VCaP (cell line): ENCODE measurements at regions not wholly inside any gene's neighbourhood (a gene's known extent, or its start where the extent isn't known, plus 50 kb on each side); places are given as distances from the start of the nearest gene placed in this dataset.

Source experiments
- H3K27ac ChIP-seq: fragments of 450-650 bp; 2 replicates; pipeline ENCODE4 v1.5.1; 2017
- TF ChIP-seq, protein P1 (sequence below): fragments of 450-650 bp; conservative IDR thresholded peaks from 2 replicates; pipeline ENCODE4 v1.5.1; 2017; ENCODE audit warnings: mild to moderate bottlenecking, moderate library complexity

DNA sequence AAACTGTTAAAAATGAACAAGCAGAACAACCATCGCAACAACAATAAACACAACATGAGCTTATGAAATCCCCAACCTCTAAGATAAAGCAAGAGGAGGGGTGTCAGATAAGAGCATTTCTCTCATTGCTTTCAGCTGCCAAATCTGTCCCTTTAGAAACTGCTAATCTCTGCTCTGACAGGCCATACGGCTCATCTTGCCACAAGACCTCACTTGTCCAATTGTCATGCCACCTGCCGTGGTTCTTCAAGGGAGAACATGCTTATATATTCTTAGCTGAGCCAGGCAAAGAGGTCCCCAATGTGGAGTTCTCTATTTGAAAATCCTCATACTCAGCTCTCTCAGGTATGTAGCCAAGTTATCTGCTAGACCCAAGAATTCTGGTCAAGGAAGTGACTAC, 405.0 kb upstream of the TNC start:
- H3K27ac ChIP-seq, result no peak overlapping the region
- TF ChIP-seq, protein P1, sequence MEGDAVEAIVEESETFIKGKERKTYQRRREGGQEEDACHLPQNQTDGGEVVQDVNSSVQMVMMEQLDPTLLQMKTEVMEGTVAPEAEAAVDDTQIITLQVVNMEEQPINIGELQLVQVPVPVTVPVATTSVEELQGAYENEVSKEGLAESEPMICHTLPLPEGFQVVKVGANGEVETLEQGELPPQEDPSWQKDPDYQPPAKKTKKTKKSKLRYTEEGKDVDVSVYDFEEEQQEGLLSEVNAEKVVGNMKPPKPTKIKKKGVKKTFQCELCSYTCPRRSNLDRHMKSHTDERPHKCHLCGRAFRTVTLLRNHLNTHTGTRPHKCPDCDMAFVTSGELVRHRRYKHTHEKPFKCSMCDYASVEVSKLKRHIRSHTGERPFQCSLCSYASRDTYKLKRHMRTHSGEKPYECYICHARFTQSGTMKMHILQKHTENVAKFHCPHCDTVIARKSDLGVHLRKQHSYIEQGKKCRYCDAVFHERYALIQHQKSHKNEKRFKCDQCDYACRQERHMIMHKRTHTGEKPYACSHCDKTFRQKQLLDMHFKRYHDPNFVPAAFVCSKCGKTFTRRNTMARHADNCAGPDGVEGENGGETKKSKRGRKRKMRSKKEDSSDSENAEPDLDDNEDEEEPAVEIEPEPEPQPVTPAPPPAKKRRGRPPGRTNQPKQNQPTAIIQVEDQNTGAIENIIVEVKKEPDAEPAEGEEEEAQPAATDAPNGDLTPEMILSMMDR, result no peak

DNA sequence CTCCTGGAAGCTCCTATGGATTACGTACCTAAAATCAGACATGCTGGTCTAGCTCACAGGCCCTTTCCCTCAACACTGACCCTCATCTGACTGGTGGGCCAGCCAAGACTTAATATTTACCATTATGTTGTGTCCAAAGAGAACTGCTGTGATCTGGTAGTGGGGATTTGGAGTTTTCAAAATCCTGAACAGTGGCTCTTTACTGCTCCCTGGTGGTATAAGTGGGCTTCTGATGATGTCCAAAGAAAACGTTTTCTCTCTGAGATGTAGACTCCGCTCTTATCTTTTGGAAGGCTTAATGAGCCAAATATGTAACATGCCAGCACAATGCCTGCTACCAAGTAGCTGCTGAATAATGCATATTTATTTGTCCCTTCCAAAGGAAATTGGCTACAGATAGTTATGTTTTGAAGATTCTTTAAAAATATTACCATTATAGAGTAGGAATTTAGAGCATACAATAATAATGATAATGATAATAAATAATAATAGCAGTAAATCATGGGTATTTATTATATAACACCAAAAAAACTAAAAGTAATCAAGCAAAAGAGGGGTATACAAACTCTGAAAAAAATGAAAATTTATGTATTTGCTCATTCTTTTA, 406.6 kb upstream of the TNC start:
- TF ChIP-seq, protein P1, result peak; percentile 87
- H3K27ac ChIP-seq, result peak overlapping the region; percentile 18; the same call in 1 of the 2 replicates

DNA sequence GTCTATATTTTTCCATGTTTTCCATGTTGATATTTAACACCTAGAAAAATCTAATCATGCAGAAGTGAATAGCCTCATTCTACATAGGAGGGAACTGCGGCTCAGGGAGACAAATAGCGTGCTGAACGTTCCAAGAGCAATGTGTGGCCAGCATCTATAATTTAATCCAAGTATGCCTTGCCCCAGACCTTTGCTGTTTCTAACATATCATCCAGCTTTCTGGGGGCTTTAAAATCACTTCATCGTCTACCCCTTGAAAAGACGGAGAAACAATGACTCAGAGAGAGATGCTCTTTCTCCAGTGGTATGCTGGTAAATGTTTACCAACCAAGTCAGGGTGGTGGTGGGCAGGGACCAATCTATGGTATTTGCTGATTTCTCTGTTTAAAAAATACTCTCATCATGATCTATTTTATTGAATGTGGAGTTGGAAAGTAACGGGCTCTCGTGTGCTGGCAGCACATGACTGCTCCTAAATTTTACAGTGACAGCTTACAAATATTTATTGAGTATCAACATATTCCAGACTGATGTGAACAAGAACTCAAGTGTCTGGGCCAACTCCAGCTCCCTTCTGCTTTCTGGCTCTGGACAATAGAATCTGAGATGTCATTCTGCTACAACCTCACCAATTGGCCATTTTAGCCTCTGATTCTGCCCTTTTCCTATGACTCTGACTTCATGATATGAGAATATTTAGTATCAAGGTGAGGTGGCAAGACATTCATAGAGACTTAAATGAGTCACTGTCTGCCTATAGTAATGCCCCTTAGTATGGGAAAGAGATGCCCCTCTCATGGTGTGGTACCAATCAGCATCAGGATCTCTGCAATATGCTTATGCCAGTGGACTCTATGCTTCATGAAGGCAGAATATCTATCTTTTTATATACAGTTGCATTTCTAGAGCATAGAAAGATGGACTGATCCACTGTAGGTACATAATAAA, 407.4 kb upstream of the TNC start:
- H3K27ac ChIP-seq, result peak overlapping the region; percentile 0; the same call in 1 of the 2 replicates
- TF ChIP-seq, protein P1, result no peak

DNA sequence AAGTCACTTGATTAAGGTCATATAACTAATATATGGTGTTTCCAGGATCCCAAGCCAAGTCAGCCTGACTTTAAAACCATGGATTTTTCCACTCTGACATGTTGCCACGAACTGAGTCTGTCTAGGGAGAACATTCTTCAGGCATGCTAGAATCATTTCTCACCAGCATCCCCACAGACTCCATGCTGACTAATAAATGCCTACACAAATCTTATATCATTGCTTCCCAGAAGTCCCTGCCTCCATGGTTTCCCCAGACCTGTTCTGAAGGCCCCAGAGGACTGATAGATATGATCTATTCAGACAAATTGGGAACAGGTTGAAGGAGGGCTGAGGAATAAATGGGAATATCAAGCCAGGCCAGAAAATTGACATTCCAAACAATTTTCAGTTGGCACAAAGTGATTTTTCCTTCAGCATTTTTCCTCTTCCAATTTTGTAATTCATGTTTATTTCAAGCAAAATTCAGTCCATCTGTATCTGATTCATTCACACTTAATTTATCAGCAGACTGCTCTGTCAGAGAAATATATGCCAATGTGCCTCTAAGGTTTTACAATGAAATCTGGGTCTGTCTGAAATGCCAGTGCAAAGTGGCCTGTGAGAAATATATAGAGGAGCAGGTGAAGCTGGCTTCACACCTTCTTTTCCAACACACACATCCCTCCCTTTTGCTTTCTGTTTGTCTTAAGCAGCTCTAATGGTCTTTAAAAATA, 413.6 kb upstream of the TNC start:
- no peak overlapping the region for H3K27ac ChIP-seq
- TF ChIP-seq, protein P1, result no peak

DNA sequence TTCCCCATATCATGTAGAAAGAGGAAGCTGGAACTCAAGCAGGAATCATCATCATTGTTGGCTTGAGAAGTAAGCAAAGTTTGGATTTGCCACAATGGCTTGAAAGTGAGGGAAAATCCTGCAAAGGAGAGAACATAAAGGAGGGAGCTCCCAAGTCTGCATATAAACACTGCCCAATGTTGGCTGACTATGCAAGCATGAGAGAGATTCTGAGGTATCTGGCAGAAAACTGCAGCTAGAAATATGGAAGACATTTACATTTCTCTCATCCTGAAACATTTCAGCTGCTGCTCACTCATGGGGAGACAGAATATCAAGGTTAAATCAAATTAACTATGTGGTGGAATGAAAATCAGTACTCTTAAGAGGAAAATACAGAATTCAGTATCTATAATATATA, 415.6 kb upstream of the TNC start:
- TF ChIP-seq, protein P1, result no peak
- H3K27ac ChIP-seq, result no peak overlapping the region

DNA sequence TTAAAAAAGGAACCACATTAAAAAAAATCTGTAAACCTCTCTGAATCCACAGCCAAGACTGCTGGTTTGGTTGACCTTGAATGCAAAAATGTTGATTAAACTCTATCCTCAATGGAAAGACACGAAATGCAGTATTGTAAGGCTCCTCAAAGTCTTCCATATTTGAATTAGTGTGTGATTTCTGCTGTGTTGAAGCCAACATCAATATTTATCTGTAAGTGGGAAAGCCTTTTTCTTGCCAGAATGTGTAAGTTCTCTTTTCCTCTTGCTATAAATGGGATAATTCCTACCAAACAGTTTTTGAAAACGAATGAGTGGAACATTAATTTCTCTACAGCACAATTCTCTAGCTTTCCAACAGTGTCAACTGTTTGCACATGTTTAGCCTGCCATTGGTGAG, 422.1 kb upstream of the TNC start:
- H3K27ac ChIP-seq, result no peak overlapping the region
- TF ChIP-seq, protein P1, result no peak

DNA sequence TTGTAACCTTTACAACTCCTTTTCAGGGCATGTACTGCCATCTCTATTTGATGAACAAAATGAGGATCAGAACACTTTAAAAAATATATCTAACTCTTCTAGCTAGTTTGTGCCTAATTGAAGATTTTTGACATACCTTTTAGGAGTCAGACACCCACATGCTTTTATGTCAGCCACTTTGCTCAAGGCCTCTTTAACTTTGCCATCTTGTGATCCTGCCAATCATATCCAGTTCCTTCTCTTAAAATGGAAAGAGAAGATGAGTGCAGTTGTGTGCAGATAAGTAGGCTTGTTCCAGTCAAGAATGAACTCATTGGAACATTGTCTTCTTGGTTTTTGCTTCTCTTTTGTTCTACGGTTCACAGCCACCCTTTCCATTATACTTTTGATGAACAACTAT, 425.6 kb upstream of the TNC start:
- TF ChIP-seq, protein P1, result no peak
- H3K27ac ChIP-seq, result no peak overlapping the region
